ENCODE measurements at regions not wholly inside any gene's neighbourhood (a gene's known extent, or its start where the extent isn't known, plus 50 kb on each side); places are given as distances from the start of the nearest gene placed in this dataset.

GRCh38 chr19:28024920-28025319 is 1188.0 kb downstream of the UQCRFS1 start:
- no peak overlapping the region for H3K14ac ChIP-seq (ENCODE audit: insufficient read depth, low read length)
- no peaks in the 10 kb centered on the region for H3K27me3 ChIP-seq (ENCODE audit: insufficient read depth, low read length)
- no CpG with 5 or more reads among the region's 3 CpGs for WGBS (ENCODE audit: extremely low coverage, insufficient read length, low lambda C conversion rate)
- H3K79me1 ChIP-seq (ENCODE audit: insufficient read depth, low read depth, low read length, poor library complexity, severe bottlenecking) = no peaks in the 10 kb centered on the region
- H3K36me3 Mint-ChIP-seq (ENCODE audit: insufficient read depth in 1 of 3, low read depth in 3 of 3) = peaks cover 0 to 3% (median 0%) of the 10 kb centered on the region in 3 experiments; a peak in 3 of 7 replicates
- no peak overlapping the region for H2BK20ac ChIP-seq (ENCODE audit: low read depth, low read length, poor library complexity, severe bottlenecking)
- H2BK12ac ChIP-seq (ENCODE audit: insufficient read length, low read depth, low read length) = no peak overlapping the region
- H3K4me3 Mint-ChIP-seq = no peak overlapping the region
- no peak overlapping the region for H2AK5ac ChIP-seq (ENCODE audit: insufficient read length, low read length)
- H3K4me2 ChIP-seq (ENCODE audit: insufficient read depth, insufficient read length, low read length) = no peak overlapping the region
- DNase-seq = no peak
- H3K23ac ChIP-seq (ENCODE audit: insufficient read length, low read depth, low read length) = no peak overlapping the region
- H4K91ac ChIP-seq (ENCODE audit: insufficient read length, low read depth, low read length) = no peak overlapping the region
- H3K9ac ChIP-seq (ENCODE audit: extremely low read depth, insufficient read length, low read length) = no peak overlapping the region
- no peak overlapping the region for H4K8ac ChIP-seq (replicated peaks; ENCODE audit: insufficient read length, low read depth, low read length)
- peaks cover 3% of the 10 kb centered on the region for H3K23me2 ChIP-seq (ENCODE audit: insufficient read length, low read depth, low read length, poor library complexity, severe bottlenecking)
- H3T11ph ChIP-seq (ENCODE audit: low read length) = no peak overlapping the region
- no peak overlapping the region for H2BK120ac ChIP-seq (ENCODE audit: low read depth, low read length, poor library complexity, severe bottlenecking)
- H3K27ac Mint-ChIP-seq = no peak overlapping the region; a peak in 1 of 7 replicates
- no peak overlapping the region for H2AFZ ChIP-seq (ENCODE audit: low read length)
- no peak overlapping the region for H2BK5ac ChIP-seq (ENCODE audit: insufficient read length, low read length)
- H3K4ac ChIP-seq (ENCODE audit: low read depth, low read length) = no peak overlapping the region
- no peaks in the 10 kb centered on the region for H4K20me1 ChIP-seq (ENCODE audit: control insufficient read depth, insufficient read depth, insufficient read length)
- H3K27ac ChIP-seq (ENCODE audit: insufficient read length, low read depth, low read length) = no peak overlapping the region
- no peak overlapping the region for H4K5ac ChIP-seq (ENCODE audit: insufficient read length, low read depth, low read length)
- peaks cover 6 to 9% of the 10 kb centered on the region in 2 experiments; a peak in 3 of 5 replicates for H3K9me3 Mint-ChIP-seq
- peaks cover 25 to 32% of the 10 kb centered on the region in 2 experiments for H3K4me1 Mint-ChIP-seq
- no peaks in the 10 kb centered on the region for H3K9me3 ChIP-seq (ENCODE audit: control insufficient read depth, low read depth, low read length)
- no peaks in the 10 kb centered on the region for H3K27me3 Mint-ChIP-seq (ENCODE audit: low read depth)
- H2BK15ac ChIP-seq (ENCODE audit: low read depth, low read length) = no peak overlapping the region
- no peaks in the 10 kb centered on the region for H3K79me2 ChIP-seq (ENCODE audit: insufficient read depth, low read length)
- no peak overlapping the region for H3K56ac ChIP-seq (ENCODE audit: insufficient read length, low read depth, low read length)
- no peak for TF ChIP-seq CTCF (conservative IDR thresholded peaks at IDR 0.05)
- H3K18ac ChIP-seq (ENCODE audit: insufficient read length, low read depth, low read length) = no peak overlapping the region
- no peaks in the 10 kb centered on the region; the same call in 1 of the 2 replicates for H3K4me1 ChIP-seq (ENCODE audit: insufficient read depth, low read length)
